GM12874 (cell line): ENCODE measurements at regions not wholly inside any gene's neighbourhood (a gene's known extent, or its start where the extent isn't known, plus 50 kb on each side); places are given as distances from the start of the nearest gene placed in this dataset.

ENCODE experiments used
- CTCF ChIP-seq: IDR thresholded peaks from 2 replicates; pipeline ENCODE4 v1.5.1; 2011; ENCODE audit warnings: low read depth, mild to moderate bottlenecking, control low read depth, low read length, moderate library complexity; ENCODE audit not compliant: insufficient read depth

GRCh38 chr16:65760874-65761273 is 605.6 kb upstream of the CDH5 start:
- TF ChIP-seq CTCF: no peak

GRCh38 chr16:65758620-65759019 is 607.9 kb upstream of the CDH5 start:
- no peak for TF ChIP-seq CTCF

GRCh38 chr16:65757064-65757463 is 609.4 kb upstream of the CDH5 start:
- TF ChIP-seq CTCF: no peak

- TF ChIP-seq CTCF: no peak
Observed at GRCh38 chr16:65756163-65756562, 610.3 kb upstream of the CDH5 start.

- no peak for TF ChIP-seq CTCF
Observed at GRCh38 chr16:65754820-65755691, 611.4 kb upstream of the CDH5 start.

GRCh38 chr16:65752522-65752844 is 614.0 kb upstream of the CDH5 start:
- no peak for TF ChIP-seq CTCF

GRCh38 chr16:65751622-65752521 is 614.6 kb upstream of the CDH5 start:
- TF ChIP-seq CTCF: no peak
